Femur (tissue), 1 donor: ENCODE measurements at regions not wholly inside any gene's neighbourhood (a gene's known extent, or its start where the extent isn't known, plus 50 kb on each side); places are given as distances from the start of the nearest gene placed in this dataset.
"Not testable (repeated sequence)": the region's sequence is repeated elsewhere in the genome, so short reads cannot be mapped to it uniquely, and the experiment has no call there.

Source experiments
- DNase-seq: peaks from one replicate; pipeline ENCODE4 v3.0.0-alpha.2; 2017

- DNase-seq = no peak
Observed at GRCh38 chr4:79174490-79175252, 151.2 kb downstream of the NAA11 start.

GRCh38 chr4:79173186-79173585 lies 152.7 kb downstream of the NAA11 start:
- no peak for DNase-seq

DNA sequence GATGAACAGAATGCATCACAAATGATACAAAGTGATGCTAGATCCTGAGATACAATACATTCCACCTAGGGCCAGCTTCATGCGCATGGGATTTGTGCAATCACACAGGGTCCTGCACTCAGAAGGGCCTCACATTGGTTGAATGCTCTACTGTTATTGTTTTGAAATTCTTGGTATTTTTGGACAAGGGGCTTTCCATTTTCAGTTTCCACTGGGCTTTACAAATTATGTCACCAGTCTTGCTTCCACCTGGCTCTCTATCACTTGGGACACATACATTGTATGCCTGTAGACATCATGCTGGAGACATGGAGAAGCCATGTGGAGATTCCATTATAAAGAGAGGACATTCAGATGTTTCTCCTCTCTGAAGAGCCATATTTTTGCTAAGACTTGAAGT lies 155.8 kb downstream of the NAA11 start:
- DNase-seq = no peak

DNA sequence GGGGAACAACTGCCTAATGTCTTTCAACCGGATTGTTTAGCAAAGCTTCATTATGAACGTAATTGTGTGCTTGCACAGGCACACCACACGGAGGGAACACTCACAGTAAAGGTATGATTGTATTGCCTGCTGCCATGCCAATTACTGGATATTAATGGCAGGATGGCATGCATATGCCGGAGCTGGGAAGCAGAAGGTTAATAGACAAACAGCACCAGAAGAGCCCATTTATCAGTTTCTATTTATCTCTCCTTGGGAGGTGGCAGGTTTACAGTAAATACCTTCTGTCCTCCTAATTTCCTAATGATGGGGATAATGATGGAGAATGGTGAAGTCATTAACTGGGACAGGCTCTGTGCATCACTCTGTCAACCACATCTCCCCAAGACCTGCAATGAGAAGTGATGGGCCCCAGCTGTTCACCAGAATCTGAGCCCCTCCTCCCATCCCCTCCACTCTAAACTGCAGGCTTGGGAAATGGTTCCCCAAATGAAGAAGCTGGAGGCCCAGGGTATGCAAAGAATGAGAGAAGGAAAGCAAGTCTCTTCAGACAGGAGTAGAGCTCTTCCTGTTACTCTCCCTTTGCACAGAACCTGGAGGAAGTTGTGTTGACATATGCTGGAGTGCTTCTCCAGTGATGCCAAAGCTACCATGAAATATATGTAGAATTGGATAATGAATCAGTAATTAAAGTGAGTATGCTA lies 160.8 kb downstream of the NAA11 start:
- no peak for DNase-seq

- DNase-seq = no peak
Observed at GRCh38 chr4:79163981-79164490, 161.8 kb downstream of the NAA11 start.

GRCh38 chr4:79160962-79161361 lies 164.9 kb downstream of the NAA11 start:
- no peak for DNase-seq

GRCh38 chr4:79158705-79159104 lies 167.2 kb downstream of the NAA11 start:
- DNase-seq = not testable (repeated sequence)

GRCh38 chr4:79155336-79155735 lies 170.5 kb downstream of the NAA11 start:
- no peak for DNase-seq

- no peak for DNase-seq
Observed at GRCh38 chr4:79150820-79151416, 174.9 kb downstream of the NAA11 start.

GRCh38 chr4:79148369-79148768 lies 177.5 kb downstream of the NAA11 start:
- DNase-seq = no peak

DNA sequence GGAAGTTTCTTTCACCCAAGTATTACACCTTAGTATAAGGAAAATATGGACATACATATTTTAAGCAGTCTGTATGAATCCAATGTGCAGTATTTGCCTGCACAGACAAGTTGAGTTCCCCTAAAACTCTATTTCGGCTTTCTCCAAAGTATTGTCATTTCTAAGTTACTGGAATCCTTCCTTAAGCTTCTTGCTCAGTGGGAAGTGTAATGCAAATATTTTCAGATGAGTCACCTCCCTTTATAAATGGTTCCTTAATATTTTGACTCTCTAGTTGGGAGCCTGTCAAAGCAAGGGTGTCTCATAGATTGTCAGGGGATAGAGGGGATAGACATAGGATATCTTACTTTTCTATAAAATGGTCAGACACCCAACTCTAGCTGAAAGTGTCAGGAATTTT lies 178.6 kb downstream of the NAA11 start:
- no peak for DNase-seq

DNA sequence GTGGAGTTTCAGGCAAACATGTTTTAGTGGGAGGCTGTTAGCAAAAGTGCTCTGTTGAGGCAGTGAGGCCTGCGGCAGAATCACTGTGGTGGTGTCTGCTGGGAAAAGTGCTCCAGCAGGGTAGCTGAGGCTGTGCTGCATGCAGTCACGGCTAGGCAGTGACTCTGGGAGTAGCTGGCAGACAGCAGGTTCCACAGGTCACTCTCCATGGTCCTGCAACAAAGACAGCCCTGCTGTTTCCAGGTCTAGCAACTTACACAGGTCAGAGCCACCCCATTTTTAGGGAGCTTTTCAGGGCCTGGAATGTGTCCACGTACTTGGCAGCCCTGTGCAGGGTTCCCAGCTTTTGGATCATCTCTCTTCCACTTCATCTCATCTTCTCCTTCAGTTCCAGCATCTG lies 184.3 kb downstream of the NAA11 start:
- DNase-seq = no peak

DNA sequence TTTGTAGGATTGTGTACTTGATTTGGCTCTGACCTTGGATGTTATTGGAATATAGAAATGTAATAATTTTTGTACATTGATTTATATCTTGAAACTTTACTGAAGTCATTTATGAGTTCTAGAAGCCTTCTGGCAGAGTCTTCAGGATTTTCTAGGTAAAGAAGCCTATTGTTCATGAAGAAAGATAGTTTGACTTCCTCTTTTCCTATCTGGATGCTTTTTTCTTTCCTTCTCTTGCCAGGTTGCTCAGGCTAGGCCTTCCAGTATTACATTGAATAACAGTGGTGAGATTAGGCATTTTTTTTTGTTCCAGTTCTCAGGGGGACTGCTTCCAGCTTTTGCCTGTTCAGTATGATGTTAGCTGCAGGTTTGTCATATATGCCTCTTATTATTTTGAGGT lies 191.1 kb downstream of the NAA11 start:
- DNase-seq = no peak

DNA sequence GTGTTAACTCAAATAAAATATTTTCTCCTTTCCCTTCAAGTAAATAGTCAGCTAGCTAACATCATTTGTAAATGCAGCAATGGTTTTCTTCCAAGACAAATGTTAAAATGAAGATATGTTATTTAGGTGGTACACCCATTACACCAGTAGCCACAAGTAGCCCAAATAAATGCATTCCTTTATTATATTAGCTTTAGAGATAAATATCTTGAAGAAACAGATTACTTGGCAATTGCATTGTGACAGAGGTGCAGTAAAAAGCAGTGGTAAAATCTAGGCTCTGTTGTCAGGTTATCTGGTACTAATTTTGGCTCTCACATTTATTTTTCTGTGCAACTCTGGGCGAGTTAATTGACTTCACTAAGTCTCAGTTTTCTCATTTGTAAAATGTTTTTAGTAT lies 193.0 kb downstream of the NAA11 start:
- no peak for DNase-seq

DNA sequence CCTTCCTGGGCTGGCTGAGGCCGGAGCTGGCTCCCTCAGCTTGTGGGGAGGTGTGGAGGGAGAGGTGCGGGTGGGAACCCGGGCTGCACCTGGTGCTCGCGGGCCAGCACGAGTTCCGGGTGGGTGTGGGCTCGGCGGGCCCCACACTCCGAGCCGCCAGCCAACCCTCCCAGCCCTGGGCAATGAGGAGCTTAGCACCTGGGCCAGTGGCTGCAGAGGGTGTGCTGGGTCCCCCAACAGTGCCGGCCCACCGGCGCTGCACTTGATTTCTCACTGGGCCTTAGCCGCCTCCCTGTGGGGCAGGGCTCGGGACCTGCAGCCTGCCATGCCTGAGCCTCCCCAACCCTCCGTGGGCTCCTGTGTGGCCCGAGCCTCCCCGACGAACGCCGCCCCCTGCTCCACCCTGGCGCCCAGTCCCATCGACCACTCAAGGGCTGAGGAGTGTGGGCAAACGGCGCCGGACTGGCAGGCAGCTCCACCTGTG lies 182.7 kb upstream of the PAQR3 start:
- DNase-seq = no peak

DNA sequence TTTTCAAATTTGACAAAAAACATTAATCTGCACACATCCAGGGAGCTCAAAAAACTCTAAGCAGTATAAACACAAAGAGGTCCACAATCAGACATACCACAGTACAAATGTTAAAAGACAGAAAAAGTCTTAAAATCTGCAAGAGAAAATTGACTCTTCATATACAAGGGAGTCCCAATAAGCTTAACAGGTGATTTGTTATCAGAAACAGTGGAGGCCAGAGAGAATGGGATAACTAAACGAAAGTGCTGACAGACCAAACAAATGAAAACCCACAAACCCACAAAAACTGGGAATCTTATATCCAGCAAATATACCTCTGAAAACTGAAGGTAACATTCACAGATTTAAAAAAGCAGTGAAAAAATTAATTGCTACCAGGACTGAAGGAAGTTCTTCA lies 182.0 kb upstream of the PAQR3 start:
- no peak for DNase-seq

DNA sequence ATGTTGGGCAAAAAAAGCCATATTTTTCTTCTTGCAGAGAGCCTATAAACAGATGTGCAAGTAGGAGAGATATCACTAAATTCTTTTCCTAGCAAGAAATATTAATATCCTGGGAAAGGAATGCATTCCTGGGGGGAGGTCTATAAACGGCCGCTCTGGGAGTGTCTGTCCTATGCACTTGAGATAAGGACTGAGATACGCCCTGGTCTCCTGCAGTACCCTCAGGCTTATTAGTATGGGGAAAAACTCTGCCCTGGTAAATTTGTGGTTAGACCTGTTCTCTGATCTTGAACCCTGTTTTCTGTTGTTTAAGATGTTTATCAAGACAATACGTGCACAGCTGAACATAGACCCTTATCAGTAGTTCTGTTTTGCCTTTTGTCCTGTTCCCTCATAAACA lies 177.8 kb upstream of the PAQR3 start:
- DNase-seq = not testable (repeated sequence)

GRCh38 chr4:79107014-79107413 lies 167.8 kb upstream of the PAQR3 start:
- no peak for DNase-seq

DNA sequence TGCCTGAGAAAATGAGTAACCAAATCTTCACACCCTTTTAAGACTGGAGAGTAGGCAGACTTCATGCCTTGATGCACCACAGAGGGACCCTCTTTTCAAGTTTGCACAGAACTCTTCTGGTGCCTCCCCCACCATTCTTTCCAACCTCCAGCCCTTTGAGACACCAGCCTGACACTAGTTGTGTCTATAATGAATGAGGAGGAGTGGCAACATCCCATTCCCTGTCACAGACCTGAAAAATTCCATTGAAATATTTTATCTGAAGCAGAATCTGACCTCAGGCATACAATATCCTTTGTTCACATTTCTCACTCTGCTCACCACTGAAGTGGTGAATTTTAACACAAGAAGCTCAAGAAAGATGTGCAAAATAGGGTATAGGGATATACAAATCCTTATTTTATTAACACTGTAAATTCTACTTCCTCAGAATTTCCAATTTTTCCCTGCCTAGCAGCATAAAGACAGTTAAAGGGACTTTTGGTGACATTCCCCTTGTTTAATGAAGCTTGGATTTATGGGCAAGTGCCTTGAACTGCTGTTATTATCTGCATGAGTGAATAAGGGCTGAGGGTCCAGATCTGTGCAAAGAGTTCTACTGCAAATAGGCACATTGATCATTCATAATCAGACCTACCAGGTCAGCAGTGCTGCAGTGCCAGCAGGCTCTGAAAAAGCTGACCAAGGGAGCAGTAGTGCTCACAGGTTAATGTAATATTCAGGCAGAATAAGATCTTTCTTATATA lies 149.9 kb upstream of the PAQR3 start:
- DNase-seq = no peak

GRCh38 chr4:79087071-79087470 lies 147.8 kb upstream of the PAQR3 start:
- no peak for DNase-seq

- no peak for DNase-seq
Observed at GRCh38 chr4:79083406-79084010, 144.3 kb upstream of the PAQR3 start.

DNA sequence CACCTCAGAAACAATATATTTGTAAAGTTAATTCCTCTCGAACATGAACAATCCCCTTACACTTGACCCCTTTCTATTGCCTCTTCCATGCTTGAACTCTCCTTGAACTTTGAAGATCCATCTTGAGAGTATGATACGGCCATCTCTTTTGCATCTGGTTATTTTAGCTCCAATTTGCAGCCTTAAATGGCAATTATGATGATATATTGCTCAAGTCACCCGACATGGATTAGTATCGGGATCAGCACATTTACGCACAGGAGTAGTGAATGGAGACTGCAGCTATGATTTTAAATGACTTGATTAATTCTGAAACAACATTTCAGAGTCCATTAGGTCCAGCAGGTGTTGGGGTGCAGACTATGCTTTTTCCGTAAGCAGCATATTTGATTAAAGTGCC lies 143.8 kb upstream of the PAQR3 start:
- no peak for DNase-seq

GRCh38 chr4:79081973-79082372 lies 142.7 kb upstream of the PAQR3 start:
- no peak for DNase-seq
